ENCODE measurements at regions not wholly inside any gene's neighbourhood (a gene's known extent, or its start where the extent isn't known, plus 50 kb on each side); places are given as distances from the start of the nearest gene placed in this dataset.

DNA sequence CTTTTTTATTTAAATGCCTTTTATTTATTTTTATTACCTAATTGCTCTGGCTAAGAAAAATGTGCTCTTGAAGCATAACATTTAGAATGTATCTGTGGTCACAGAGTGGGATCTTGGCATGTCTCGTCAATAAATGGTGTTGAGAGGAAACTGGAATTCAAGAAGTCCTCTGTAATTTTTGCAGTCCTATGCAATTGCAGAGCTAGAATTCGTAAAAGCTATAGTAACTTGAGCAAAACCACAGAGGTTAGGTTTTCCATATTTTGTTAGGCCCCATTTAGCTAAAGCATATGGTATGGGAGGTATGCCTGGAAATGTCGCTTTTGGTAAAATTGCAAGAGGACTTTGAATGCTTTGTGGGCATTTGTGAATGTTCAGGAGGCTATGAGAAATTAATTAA lies 466.7 kb upstream of the NFIA start:
- TF ChIP-seq POLR2AphosphoS5 (IDR thresholded peaks at IDR 0.05; ENCODE audit: borderline replicate concordance, low read depth, low read length) (no peak), EZH2 (IDR thresholded peaks at IDR 0.05) (no peak), FOXP2 (optimal IDR thresholded peaks at IDR 0.05; ENCODE audit: control extremely low read depth, extremely low read length, insufficient read depth) (no peak)

Data from SK-N-MC (cell line).